HG03520 (cell line): ENCODE measurements at regions not wholly inside any gene's neighbourhood (a gene's known extent, or its start where the extent isn't known, plus 50 kb on each side); places are given as distances from the start of the nearest gene placed in this dataset.
A peak's percentile ranks its signal among the peaks of the same experiment; 100 is the strongest.
"Not testable (repeated sequence)": the region's sequence is repeated elsewhere in the genome, so short reads cannot be mapped to it uniquely, and the experiment has no call there.

Experiments
- ATAC-seq: cut with Tn5 transposase; IDR thresholded peaks from one replicate; pipeline ENCODE4 v1.9.1; 2021; ENCODE audit warnings: mild to moderate bottlenecking, moderate library complexity; ENCODE audit not compliant: unreplicated experiment

DNA sequence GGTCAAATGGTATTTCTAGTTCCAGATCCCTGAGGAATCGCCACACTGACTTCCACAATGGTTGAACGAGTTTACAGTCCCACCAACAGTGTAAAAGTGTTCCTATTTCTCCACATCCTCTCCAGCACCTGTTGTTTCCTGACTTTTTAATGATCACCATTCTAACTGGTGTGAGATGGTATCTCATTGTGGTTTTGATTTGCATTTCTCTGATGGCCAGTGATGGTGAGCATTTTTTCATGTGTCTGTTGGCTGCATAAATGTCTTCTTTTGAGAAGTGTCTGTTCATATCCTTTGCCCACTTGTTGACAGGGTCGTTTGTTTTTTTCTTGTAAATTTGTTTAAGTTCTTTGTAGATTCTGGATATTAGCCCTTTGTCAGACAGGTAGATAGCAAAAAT, 269.9 kb upstream of the NREP start:
- not testable (repeated sequence) for ATAC-seq

DNA sequence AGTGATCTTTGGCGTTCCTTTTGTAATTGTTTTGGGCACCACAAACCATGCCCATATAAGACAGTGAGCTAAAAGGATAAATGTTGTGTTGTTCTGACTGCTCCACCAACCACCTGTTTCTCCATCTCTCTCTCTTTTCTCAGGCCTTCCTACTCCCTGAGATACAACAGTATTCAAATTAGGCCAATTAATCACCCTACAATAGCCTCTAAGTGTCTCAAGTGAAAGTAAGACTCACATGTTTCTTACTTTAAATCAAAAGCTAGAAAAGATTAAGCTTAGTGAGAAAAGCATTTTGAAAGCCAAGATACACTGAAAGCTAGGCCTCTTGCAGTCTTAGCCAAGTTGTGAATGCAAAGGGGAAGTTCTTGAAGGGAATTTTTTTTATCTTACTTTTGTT, 268.8 kb upstream of the NREP start:
- ATAC-seq: peak; percentile 75

DNA sequence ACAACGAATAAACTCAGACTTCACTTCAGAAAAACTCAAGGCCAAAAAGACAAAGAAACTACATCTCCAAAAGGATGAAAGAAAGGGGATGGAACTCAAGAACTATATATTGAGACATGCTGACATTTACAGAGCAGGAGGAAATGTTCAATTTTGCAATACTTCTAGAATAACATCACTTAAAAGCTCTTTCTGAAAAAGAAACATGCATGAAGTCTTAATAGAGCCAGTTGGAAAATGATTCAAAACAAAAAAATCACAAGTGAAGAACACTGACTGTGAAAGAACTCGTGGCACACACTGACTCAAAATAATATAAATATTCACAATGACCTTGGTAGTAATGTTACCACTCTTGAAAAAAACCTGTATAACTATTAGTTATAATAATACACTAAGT, 267.8 kb upstream of the NREP start:
- ATAC-seq: no peak

DNA sequence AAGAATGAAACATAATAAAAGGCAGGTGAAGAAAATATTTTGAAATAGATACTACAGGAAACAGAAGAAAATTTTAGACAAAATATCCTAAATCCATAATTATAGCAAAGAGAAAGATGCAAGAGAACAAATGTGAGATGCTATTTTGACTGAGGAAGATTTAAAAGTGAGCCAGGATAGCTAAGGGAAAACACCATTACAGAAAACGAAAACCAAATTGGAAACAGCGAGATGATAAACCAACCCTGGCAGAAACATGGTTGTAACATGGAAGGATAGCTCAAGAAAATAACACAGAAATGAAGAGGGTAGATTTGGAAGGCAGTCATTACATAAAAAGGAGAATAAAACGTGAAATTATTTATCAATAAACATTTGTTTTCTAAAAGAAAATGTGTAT, 267.2 kb upstream of the NREP start:
- ATAC-seq: no peak

DNA sequence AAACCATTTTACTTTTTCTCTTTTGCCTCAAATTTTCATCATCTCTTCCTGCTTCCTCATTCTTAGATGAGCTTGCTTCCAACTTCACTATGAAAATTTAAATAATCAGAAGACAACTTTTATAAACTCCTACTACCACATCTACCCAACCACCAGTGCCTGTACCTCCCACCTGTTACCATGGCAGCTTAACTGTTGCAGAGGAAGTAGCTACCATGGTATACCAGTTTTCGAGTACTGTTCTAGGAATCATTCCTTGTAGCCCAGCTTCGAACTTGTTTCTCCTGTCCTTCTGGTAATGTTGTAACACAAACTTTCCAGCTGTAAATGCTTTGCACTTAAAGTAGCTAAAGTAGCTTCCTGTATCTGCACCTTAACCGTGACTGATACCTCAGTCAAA, 266.8 kb upstream of the NREP start:
- no peak for ATAC-seq

DNA sequence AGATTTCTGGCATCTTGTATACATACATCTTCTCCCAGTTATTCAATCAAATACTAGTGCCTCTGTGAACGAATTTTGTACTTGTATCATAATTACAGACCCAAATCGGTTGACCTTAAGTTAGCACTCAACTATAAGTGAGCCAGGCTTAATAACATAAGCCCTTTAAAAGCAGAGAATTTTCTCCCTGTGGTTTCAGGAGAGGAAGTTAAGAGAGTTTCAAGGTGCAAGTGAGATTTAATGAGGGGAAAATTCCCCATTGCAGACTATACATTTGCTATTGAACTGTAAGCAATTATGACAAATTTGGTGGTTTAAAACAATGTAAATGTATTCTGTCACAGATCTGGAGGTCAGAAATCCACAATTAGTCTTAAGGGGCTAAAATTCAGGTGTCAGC, 261.9 kb upstream of the NREP start:
- no peak for ATAC-seq

DNA sequence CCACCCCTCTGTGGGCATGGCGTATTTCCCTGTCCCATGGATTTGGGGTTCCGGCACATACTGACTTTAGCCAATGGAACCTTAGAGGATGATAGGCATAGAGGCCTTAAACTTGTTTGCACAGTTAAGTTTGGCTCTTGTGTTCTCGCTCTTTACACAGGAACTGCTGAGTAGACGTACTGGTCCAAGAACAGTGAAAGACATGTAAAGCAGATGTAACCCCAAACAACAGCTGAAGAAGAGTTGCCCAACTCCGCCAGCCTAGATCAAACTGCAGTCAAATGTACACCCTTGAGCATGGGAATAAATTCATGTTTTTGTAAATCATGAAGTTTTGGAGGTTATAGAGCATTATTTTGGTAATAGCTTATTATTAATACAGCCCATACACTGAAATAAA, 260.0 kb upstream of the NREP start:
- ATAC-seq: no peak

DNA sequence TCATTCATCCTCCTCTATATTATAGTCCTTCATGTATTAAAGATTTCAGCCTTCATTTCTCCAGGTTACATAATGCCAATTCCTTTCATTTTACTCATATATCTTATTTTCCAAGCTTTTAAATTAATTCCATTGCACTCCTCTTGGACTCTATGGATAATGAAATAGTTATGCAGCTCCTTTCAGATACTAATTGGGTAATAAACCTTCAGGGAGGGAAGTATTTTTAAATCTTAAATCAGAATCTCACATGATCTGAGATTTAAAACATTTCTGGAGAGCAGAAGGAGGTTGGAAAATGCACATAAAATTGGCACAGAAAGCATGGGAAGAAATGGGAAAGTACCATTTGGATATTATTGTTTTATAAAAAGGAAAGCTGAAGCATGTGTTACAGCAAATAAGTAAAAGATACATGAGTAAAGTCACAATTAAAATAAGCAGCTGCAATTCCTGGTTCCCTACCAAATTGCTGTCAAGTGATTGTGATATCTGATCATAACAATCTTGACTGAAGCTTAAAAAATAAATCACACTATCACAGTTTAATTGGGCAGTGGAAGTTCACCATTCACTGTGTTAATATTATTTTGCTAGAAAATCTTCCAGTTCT, 257.9 kb upstream of the NREP start:
- ATAC-seq: no peak

DNA sequence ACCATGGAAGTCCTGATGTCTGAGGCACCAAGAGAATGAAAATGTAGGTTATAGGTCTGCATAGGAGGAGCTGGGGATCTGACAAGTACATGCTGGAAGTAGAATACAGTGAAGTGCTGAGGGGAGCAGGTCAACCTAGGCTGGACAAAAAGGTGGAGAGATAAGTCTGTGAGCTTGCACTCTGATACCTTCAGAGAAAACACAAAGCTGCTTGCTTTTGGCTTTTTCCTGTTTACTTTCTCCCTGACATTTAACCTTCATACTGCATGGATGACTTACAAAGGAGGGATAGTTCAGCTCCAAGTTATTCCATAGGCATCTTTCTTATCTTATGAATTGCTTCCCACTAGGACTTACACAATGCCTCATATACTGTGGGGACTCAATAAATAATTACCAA, 256.7 kb upstream of the NREP start:
- ATAC-seq: no peak

DNA sequence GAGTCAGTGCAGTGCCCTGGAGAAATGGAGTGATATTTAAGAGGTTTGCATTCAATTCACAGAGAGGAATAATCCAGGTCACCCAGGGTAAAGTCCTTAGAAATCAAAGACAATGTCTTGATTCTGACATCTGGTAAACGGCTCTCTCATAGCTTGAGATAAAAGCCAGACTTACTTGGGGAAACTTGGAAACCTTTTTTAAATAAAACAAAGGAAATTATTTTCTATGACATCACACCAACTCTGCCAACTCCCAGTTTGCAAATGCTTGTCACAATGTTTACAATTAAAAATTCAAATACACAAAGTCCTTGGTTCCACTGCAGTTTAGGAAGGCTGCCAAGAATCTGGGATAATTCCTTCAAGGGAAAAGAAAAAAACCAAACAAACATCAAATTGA, 255.1 kb upstream of the NREP start:
- no peak for ATAC-seq

DNA sequence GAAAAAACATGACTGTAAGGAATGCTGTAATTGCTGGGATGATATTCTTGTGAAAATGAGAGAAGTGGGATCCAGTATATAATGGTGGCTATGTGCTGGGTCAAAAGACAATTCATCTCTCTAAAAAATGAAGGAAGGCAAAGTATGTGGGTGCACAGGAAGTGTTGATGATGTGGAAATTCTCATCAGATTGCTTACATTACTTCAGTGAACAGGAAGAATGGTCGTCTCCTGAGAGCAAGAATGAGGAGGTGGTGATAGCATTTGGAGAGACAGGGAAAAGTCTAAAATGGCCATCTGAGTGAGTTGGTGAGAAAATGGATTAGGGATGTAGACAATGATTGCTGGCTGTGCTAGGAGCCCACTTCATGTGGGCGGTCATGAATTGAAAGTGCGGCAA, 253.5 kb upstream of the NREP start:
- ATAC-seq: no peak

DNA sequence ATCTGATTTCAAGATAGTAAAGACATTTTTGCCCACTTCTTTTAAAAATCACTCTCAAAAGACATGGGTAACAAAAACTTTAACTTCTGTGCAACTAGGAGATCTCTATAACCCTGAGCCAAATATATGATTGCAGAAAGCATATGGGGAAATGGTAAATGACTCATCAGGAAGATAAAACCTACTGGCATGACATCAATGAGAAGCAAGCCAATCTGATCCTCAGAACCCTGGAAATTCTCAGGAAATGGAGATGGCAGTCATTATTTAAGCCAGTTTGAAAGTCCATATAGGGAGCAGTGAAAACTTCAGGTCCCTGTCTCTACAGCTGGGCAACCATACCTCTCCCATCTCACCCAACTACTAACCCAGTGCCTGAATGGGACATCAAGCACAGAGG, 249.7 kb upstream of the NREP start:
- ATAC-seq: no peak

DNA sequence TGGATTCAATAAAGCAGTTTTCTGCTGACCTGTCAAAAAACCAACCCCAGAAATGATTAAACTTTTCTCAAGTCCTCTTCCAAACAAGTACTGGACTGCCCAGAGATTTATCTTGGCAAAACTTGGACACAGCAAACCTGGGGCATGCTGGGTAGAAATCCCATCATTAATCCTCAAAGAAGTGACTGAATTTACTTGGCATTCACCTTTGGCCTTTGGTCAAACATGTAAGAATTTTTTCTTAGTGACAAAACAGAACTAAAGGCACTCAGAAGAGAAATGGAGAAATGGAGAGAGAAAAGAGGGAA, 248.6 kb upstream of the NREP start:
- ATAC-seq: no peak

DNA sequence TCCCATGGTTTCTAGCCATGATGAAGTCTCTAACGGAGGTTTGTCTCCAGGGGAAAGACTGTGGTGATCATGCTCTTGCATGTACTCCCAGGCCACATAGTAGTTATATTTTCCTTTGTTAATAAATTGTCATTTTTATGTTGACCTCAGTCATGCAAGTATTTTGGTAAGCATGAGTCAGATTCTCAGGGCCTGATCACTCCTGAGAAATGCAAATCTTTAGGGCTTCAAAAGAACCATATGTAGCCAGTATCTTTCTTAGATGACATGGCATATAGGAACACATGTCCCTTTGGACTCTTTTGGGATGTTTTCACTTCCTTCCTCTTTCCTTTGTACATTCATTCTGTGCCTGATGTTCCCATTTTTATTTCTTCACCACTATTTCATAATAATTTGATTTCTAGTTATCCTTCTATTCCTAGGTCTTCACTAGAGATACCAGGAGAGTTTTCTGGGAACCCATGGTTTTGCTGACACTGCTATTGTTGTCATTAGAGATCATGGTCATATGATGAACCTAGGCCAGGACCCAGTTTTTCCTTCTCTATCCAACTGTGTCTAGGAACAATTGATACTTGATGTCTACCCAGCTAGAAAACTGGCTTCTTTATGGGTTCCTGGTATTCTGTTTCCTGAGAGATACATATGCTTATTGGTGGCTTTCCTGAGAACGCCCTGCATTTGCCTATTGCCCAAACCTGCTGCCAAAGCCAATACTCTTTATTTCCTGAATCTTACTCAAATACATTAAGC, 248.1 kb upstream of the NREP start:
- ATAC-seq: peak; percentile 89

DNA sequence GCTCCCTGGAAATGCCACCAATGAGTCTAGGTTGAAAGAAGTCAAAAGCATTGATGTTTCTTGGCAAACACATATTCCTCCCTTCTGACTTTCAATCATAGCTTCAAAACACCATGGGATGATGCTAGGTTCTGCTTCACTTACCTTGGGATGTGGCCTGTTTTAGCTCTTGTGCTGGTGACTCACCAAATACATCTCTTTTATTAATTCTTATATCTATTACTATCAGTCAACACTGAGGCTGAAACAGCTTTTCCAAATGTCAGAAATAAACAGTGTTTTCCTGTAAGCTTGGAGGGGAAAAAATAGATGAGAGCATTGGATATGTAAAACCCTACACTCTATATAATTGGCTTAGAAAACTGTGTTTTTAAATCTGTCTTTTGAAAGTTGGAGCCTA, 245.4 kb upstream of the NREP start:
- no peak for ATAC-seq

DNA sequence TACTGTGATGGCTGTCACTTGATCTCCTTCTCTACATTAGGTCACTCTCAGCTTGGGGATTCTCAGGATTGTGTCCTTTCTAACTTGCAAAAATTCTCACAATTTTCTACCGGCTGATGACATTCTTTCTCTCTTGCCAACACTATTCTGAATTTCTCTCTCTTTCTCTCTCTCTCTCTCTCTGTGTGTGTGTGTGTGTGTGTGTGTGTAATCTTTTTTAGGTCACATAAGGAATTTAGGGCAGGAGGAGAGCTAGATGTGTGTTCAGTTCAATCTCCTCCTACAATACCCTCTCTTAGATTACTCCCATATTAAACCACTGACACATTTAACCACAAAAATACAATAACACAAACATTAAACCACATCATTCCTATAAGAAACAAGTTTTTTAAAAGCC, 242.3 kb upstream of the NREP start:
- no peak for ATAC-seq

DNA sequence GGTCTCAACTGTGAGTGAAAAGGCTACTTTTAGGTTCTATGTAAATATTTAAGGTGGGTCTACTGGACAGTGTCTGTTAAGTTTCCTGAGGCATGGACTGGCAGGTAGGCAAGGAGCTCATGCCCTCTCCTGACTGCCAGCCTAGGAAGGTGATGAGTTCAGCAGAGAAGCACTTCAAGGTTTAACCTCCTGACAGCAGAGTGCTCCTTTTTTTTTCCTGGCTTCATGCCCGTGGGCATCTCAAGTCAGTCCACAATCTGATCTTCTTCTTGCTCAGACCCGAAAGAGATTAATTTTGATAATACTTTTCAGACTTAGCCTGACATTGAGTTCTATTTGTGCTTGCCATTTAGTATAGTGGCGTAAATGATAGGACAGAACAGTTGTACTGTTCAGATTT, 241.9 kb upstream of the NREP start:
- no peak for ATAC-seq

DNA sequence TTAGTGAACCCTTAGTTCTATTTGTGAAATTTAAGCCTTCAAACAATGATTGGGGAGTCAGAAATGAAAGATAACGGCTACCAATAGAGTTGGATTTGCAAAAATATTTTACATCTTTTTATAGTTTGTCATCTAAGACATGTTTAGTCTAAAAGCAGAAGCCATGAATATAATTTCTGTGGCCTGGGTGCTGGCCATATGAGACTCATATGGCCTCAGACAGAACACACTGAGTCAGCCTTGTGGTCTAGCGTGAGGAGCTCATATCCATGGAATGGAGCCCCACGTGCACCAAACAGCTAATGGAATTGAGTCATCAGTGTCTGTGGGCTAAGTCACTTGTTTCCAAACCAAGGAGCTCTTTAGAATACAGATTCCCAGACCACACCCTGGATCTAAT, 240.7 kb upstream of the NREP start:
- ATAC-seq: no peak

DNA sequence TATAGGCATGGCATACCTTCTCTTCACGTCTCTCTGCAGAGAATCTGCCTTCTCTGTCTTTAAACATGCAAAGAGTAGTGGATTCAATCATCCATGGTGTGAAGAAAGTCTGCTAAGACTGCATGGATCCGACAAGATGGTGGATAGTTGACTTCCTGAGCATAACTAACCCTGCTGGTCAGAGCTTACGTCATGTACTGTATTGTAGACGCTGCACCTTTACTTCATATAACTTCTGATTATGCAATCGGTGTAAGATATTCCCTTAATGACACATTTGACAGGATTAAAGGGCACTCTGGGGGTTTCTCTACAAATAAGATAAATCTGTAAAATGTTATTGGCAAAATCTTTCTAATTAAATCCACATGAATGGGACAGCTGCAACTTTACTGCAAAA, 240.3 kb upstream of the NREP start:
- no peak for ATAC-seq

DNA sequence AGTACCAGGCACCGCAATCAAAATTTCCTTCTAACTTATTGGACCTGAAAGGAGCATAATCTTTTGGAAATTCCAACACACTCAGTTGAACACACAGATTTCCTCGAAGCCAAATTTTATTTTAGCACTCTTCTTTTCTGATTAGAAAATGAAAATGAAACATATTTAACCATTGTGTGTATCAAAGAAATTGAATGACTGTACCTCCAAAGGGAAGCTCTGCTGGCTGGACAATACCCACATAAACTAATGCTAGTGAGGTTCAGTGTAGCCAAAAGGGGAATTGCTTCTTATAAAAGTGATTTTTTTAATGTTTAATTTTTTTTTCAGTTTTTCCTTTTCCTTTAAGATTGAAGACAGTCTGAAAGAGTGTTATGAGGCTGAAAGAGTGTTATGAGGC, 239.6 kb upstream of the NREP start:
- ATAC-seq: no peak

DNA sequence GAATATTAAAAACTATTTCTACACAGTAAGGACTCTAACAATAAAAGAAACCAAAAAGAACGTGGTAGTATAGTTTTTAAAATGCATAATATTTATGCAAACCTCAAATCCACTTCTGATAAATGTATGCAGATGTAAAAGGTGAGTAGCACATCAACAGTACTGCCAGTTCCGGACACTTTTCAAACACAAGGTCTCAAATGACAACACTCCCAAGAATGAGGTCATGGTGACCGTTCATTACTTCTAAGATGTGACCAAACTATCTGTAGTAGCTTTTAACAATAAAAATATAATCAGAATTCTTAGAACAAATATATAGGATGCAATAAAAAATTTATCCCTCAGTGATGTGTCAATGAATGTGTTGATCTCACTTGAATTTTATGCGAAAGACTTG, 238.7 kb upstream of the NREP start:
- ATAC-seq: no peak

DNA sequence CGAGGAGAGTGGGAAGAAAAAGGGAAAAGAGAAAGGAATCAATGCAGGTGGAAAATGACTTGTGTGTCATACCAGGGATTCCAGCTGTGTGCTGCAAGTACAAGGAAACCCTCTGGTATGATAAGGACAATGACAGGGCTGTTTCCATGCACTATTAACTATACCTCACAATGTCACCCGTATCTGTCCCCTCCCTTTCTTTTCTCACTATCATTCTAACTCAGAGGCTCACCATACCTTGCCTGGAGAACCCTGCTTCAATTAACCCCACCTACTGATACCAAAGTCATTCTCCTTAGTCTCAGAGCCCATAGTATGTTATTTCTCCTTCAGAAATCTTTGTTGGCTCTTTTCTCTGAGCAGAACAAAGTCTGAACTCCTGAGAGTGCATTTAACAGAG, 236.2 kb upstream of the NREP start:
- ATAC-seq: peak; percentile 75

DNA sequence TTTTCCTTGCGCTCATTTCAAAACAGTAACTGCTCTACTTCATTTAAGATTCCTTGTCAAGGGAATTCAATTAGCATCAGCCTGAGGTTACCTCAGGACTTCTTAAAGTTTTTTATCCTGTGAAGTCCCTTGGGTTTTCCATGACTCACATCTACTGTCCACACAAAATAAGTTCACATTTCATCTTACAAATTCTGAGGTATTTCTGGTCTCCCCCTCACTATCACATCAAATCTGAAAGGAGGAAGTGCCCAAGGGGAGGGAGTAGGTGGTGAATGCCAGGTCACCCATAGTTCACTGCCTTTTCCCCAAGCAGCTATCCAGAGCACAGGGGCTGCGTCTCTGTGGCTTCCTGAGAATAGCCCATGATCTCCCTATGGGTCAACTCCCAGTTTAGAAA, 227.1 kb upstream of the NREP start:
- no peak for ATAC-seq
